ENCODE measurements at regions not wholly inside any gene's neighbourhood (a gene's known extent, or its start where the extent isn't known, plus 50 kb on each side); places are given as distances from the start of the nearest gene placed in this dataset.

- Histone ChIP-seq H3K79me2 (ENCODE audit: low read length) (no peaks in the 10 kb centered on the region), H3K36me3 (replicated peaks; ENCODE audit: low read depth, low read length) (no peaks in the 10 kb centered on the region), H3K27me3 (ENCODE audit: low read depth, low read length) (no peaks in the 10 kb centered on the region), H3K27ac (ENCODE audit: low read length) (no peak overlapping the region), H3K4me1 (ENCODE audit: low read length) (peaks cover 14% of the 10 kb centered on the region), H2AFZ (ENCODE audit: low read depth, low read length) (no peak overlapping the region), H3K4me3 (ENCODE audit: low read length) (no peak overlapping the region), H4K20me1 (ENCODE audit: insufficient read depth, low read length) (no peaks in the 10 kb centered on the region), H3K9me3 (ENCODE audit: insufficient read depth, low read length) (no peaks in the 10 kb centered on the region), H3K9ac (ENCODE audit: low read length) (no peak overlapping the region), H3K4me2 (ENCODE audit: low read length) (no peak overlapping the region)
- TF ChIP-seq CTCF (IDR thresholded peaks at IDR 0.05; ENCODE audit: low read depth, low read length) (no peak), EZH2phosphoT487 (IDR thresholded peaks at IDR 0.05; ENCODE audit: low read depth) (no peak)
Measured at GRCh38 chr2:60303680-60304079, 249.8 kb downstream of the BCL11A start.

- TF ChIP-seq EZH2phosphoT487 (IDR thresholded peaks at IDR 0.05; ENCODE audit: low read depth) (no peak), CTCF (IDR thresholded peaks at IDR 0.05; ENCODE audit: low read depth, low read length) (peak; percentile 9; the same call in 1 of the 2 replicates)
- Histone ChIP-seq H3K27ac (ENCODE audit: low read length) (no peak overlapping the region), H2AFZ (ENCODE audit: low read depth, low read length) (no peak overlapping the region), H4K20me1 (ENCODE audit: insufficient read depth, low read length) (no peaks in the 10 kb centered on the region), H3K79me2 (ENCODE audit: low read length) (no peaks in the 10 kb centered on the region), H3K4me3 (ENCODE audit: low read length) (no peak overlapping the region), H3K4me2 (ENCODE audit: low read length) (no peak overlapping the region), H3K4me1 (ENCODE audit: low read length) (peaks cover 14% of the 10 kb centered on the region), H3K27me3 (ENCODE audit: low read depth, low read length) (no peaks in the 10 kb centered on the region), H3K9me3 (ENCODE audit: insufficient read depth, low read length) (no peaks in the 10 kb centered on the region), H3K9ac (ENCODE audit: low read length) (no peak overlapping the region), H3K36me3 (replicated peaks; ENCODE audit: low read depth, low read length) (no peaks in the 10 kb centered on the region)
Measured at GRCh38 chr2:60302377-60303126, 250.9 kb downstream of the BCL11A start.

GRCh38 chr2:60301726-60302125 is 251.7 kb downstream of the BCL11A start:
- Histone ChIP-seq H3K9ac (ENCODE audit: low read length) (no peak overlapping the region), H3K9me3 (ENCODE audit: insufficient read depth, low read length) (no peaks in the 10 kb centered on the region), H3K4me1 (ENCODE audit: low read length) (peaks cover 15% of the 10 kb centered on the region), H3K27ac (ENCODE audit: low read length) (no peak overlapping the region), H3K27me3 (ENCODE audit: low read depth, low read length) (no peaks in the 10 kb centered on the region), H3K4me3 (ENCODE audit: low read length) (no peak overlapping the region), H4K20me1 (ENCODE audit: insufficient read depth, low read length) (no peaks in the 10 kb centered on the region), H3K4me2 (ENCODE audit: low read length) (no peak overlapping the region), H2AFZ (ENCODE audit: low read depth, low read length) (no peak overlapping the region), H3K36me3 (replicated peaks; ENCODE audit: low read depth, low read length) (no peaks in the 10 kb centered on the region), H3K79me2 (ENCODE audit: low read length) (no peaks in the 10 kb centered on the region)
- TF ChIP-seq CTCF (IDR thresholded peaks at IDR 0.05; ENCODE audit: low read depth, low read length) (no peak), EZH2phosphoT487 (IDR thresholded peaks at IDR 0.05; ENCODE audit: low read depth) (no peak)

GRCh38 chr2:60299179-60299578 is 254.3 kb downstream of the BCL11A start:
- Histone ChIP-seq H3K27ac (ENCODE audit: low read length) (no peak overlapping the region), H3K36me3 (replicated peaks; ENCODE audit: low read depth, low read length) (no peaks in the 10 kb centered on the region), H3K27me3 (ENCODE audit: low read depth, low read length) (no peaks in the 10 kb centered on the region), H3K4me1 (ENCODE audit: low read length) (peaks cover 22% of the 10 kb centered on the region), H3K4me3 (ENCODE audit: low read length) (no peak overlapping the region), H2AFZ (ENCODE audit: low read depth, low read length) (no peak overlapping the region), H3K79me2 (ENCODE audit: low read length) (no peaks in the 10 kb centered on the region), H3K4me2 (ENCODE audit: low read length) (no peak overlapping the region), H4K20me1 (ENCODE audit: insufficient read depth, low read length) (no peaks in the 10 kb centered on the region), H3K9ac (ENCODE audit: low read length) (no peak overlapping the region), H3K9me3 (ENCODE audit: insufficient read depth, low read length) (no peaks in the 10 kb centered on the region)
- TF ChIP-seq CTCF (IDR thresholded peaks at IDR 0.05; ENCODE audit: low read depth, low read length) (no peak), EZH2phosphoT487 (IDR thresholded peaks at IDR 0.05; ENCODE audit: low read depth) (no peak)

All from OCI-LY3 (cell line).